Glomerular visceral epithelial cell (primary cell): ENCODE measurements at regions not wholly inside any gene's neighbourhood (a gene's known extent, or its start where the extent isn't known, plus 50 kb on each side); places are given as distances from the start of the nearest gene placed in this dataset.

Experiments
- DNase-seq: peaks from one replicate; pipeline ENCODE4 v3.0.0-alpha.2; 2016; ENCODE audit errors: extremely low spot score

- DNase-seq = no peak
Measured at GRCh38 chr6:160899671-160900430, 91.7 kb upstream of the MAP3K4 start.

- no peak for DNase-seq
Measured at GRCh38 chr6:160911949-160912348, 79.6 kb upstream of the MAP3K4 start.

GRCh38 chr6:160912411-160912810, 79.2 kb upstream of the MAP3K4 start:
- DNase-seq = no peak

GRCh38 chr6:160917572-160917971, 74.0 kb upstream of the MAP3K4 start:
- no peak for DNase-seq

GRCh38 chr6:160919723-160920440, 71.7 kb upstream of the MAP3K4 start:
- DNase-seq = peak; percentile 33

- DNase-seq = no peak
Measured at GRCh38 chr6:160921095-160921494, 70.5 kb upstream of the MAP3K4 start.

GRCh38 chr6:160926281-160927276, 65.0 kb upstream of the MAP3K4 start:
- no peak for DNase-seq

GRCh38 chr6:160927416-160927815, 64.2 kb upstream of the MAP3K4 start:
- DNase-seq = no peak

- DNase-seq = no peak
Measured at GRCh38 chr6:160929361-160929760, 62.2 kb upstream of the MAP3K4 start.

GRCh38 chr6:160929831-160930230, 61.7 kb upstream of the MAP3K4 start:
- DNase-seq = no peak

- DNase-seq = peak; percentile 66
Measured at GRCh38 chr6:160930547-160931377, 60.8 kb upstream of the MAP3K4 start.

GRCh38 chr6:160931378-160932310, 59.9 kb upstream of the MAP3K4 start:
- DNase-seq = no peak

- DNase-seq = no peak
Measured at GRCh38 chr6:160933256-160933655, 58.3 kb upstream of the MAP3K4 start.

GRCh38 chr6:160934157-160934556, 57.4 kb upstream of the MAP3K4 start:
- DNase-seq = no peak

- no peak for DNase-seq
Measured at GRCh38 chr6:160940197-160940596, 51.4 kb upstream of the MAP3K4 start.
